Transverse colon (tissue), 4 donors: ENCODE measurements at regions not wholly inside any gene's neighbourhood (a gene's known extent, or its start where the extent isn't known, plus 50 kb on each side); places are given as distances from the start of the nearest gene placed in this dataset.
"Not testable (repeated sequence)": the region's sequence is repeated elsewhere in the genome, so short reads cannot be mapped to it uniquely, and the experiment has no call there.

Experiments
- DNase-seq: peaks from one replicate; pipeline ENCODE4 v3.0.0-alpha.2; 2019
- H3K27ac ChIP-seq, 4 donors: fragments of 200-600 bp; sonication (generic); 2 replicates each; pipeline ENCODE4 v1.5.1; 2016 to 2018; ENCODE audit warnings: inconsistent platforms in 4 of 4
- H3K27me3 ChIP-seq: fragments of 200-600 bp; sonication (generic); 2 replicates; pipeline ENCODE4 v1.5.1; 2017; ENCODE audit warnings: inconsistent platforms
- H3K36me3 ChIP-seq, 4 donors: fragments of 200-600 bp; sonication (generic); 2 replicates each; pipeline ENCODE4 v1.5.1; 2017 to 2019; ENCODE audit warnings: inconsistent platforms in 4 of 4
- H3K4me1 ChIP-seq, 4 donors: fragments of 200-600 bp; sonication (generic); 2 replicates each; pipeline ENCODE4 v1.5.1; 2017 to 2020; ENCODE audit warnings: inconsistent platforms in 4 of 4
- H3K4me3 ChIP-seq, 4 donors: fragments of 200-600 bp; sonication (generic); 1 replicate in 1 of 4; 2 replicates in 3 of 4; pipeline versions ENCODE4 v1.5.1 to v1.6.1; 2017 to 2019; ENCODE audit warnings: inconsistent platforms in 4 of 4
- H3K9me3 ChIP-seq, 2 donors: fragments of 200-600 bp; sonication (generic); 2 replicates each; pipeline ENCODE4 v1.5.1; 2017 to 2019; ENCODE audit warnings: inconsistent platforms in 2 of 2
- CTCF ChIP-seq, 5 experiments: fragments of 200-600 bp in 3 of 5; fragments of 450-650 bp in 2 of 5; sonication (generic) in 3 of 5; IDR thresholded peaks; 1 replicate in 2 of 5; 2 replicates in 3 of 5; pipeline ENCODE4 v1.5.1; 2016 to 2017; ENCODE audit warnings: antibody characterized with exemption in 5 of 5, inconsistent platforms in 3 of 5, mild to moderate bottlenecking in 2 of 5, moderate library complexity in 1 of 5
- EP300 ChIP-seq: sonication (generic); formaldehyde crosslinking; IDR thresholded peaks from one replicate; pipeline ENCODE4 v1.6.1; 2017; ENCODE audit warnings: antibody characterized with exemption, low read depth
- POLR2A ChIP-seq: fragments of 450-650 bp; IDR thresholded peaks from one replicate; pipeline ENCODE4 v1.6.1; 2016; ENCODE audit warnings: antibody characterized with exemption, mild to moderate bottlenecking, moderate library complexity
- POLR2AphosphoS5 ChIP-seq, 3 donors: sonication (generic); formaldehyde crosslinking; IDR thresholded peaks; one replicate each; pipeline ENCODE4 v1.6.1; 2016; ENCODE audit warnings: antibody characterized with exemption in 3 of 3
- WGBS, 2 donors: methylation state at CpG; one replicate each; pipeline ENCODE4 v1.1.5; 2018; ENCODE audit warnings: low coverage in 1 of 2; 5-methylcytosine and 5-hydroxymethylcytosine counted together
- in situ Hi-C, 4 donors: fragments of 200-750 bp; cut with MboI; loops; one replicate each; pipeline versions ENCODE4 v1.15.0 to v1.15.1; 2017; ENCODE audit warnings: low sequenced_read_pairs in 3 of 4, low pct_ligation_motif_present in 1 of 4, low pct_unique_long_range_greater_than_20kb in 1 of 4
- intact Hi-C: fragments of 100-400 bp; cut with DNase I; formaldehyde crosslinking; loops from one replicate; pipeline ENCODE4 v1.15.1; 2023; ENCODE audit warnings: low total_unique reads

DNA sequence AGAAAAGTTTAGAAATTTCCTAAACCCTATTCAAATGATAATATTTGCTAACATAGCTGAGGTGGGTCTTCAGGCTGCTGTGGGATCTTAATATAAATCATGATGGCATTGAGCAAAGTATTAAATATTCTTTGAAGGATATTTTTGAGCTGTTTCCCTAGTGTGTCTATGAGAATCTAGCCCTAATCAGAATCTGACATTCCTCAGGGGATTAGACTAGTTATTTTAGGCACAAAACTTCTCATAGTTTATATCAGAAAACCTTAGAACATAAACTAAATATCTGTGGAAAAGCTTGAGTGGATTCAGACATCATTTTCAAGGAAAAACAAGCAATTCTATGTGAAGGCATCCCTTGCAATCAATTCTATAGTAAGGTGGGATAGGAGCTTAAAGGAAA is 594.5 kb downstream of the RFPL4B start:
- H3K36me3 ChIP-seq = no peaks in the 10 kb centered on the region
- in situ Hi-C loops (no loop called here), intact Hi-C loops (no loop called here)
- DNase-seq = no peak
- no peak overlapping the region for H3K27ac ChIP-seq
- H3K4me1 ChIP-seq = peaks cover 0 to 7% (median 0%) of the 10 kb centered on the region in 4 donors
- no peaks in the 10 kb centered on the region for H3K9me3 ChIP-seq
- H3K4me3 ChIP-seq = no peak overlapping the region
- H3K27me3 ChIP-seq = no peaks in the 10 kb centered on the region
- no peak for TF ChIP-seq POLR2AphosphoS5 (IDR thresholded peaks at IDR 0.05)
- no peak for TF ChIP-seq EP300
- TF ChIP-seq CTCF (IDR thresholded peaks at IDR 0.05) = no peak
- no peak for TF ChIP-seq POLR2A

GRCh38 chr6:112946051-112946450 is 598.9 kb downstream of the RFPL4B start:
- Histone ChIP-seq H3K27me3 (no peaks in the 10 kb centered on the region), H3K9me3 (no peaks in the 10 kb centered on the region), H3K27ac (no peak overlapping the region), H3K4me1 (peaks cover 0 to 7% (median 0%) of the 10 kb centered on the region in 4 donors), H3K4me3 (no peak overlapping the region), H3K36me3 (no peaks in the 10 kb centered on the region)
- no peak for DNase-seq
- in situ Hi-C loops = no loop called here
- 60 to 68% methylated on average over 3 of the region's 3 CpGs for WGBS, 2 donors
- TF ChIP-seq POLR2AphosphoS5 (IDR thresholded peaks at IDR 0.05) = no peak
- no peak for TF ChIP-seq POLR2A
- TF ChIP-seq CTCF (IDR thresholded peaks at IDR 0.05) = no peak
- TF ChIP-seq EP300 = no peak
- intact Hi-C loops = no loop called here

GRCh38 chr6:112947507-112947906 is 600.4 kb downstream of the RFPL4B start:
- intact Hi-C loops = no loop called here
- 59% methylated on average over 2 of the region's 2 CpGs; no CpG with 5 or more reads in 1 of the 2 donors for WGBS, 2 donors

GRCh38 chr6:112951829-112952228 is 604.7 kb downstream of the RFPL4B start:
- H3K27ac ChIP-seq = no peak overlapping the region
- peaks cover 0 to 1% (median 0%) of the 10 kb centered on the region in 4 donors for H3K4me1 ChIP-seq
- H3K4me3 ChIP-seq = no peak overlapping the region
- intact Hi-C loops = no loop called here
- H3K9me3 ChIP-seq = no peaks in the 10 kb centered on the region
- in situ Hi-C loops = no loop called here
- no peak for DNase-seq
- TF ChIP-seq CTCF (IDR thresholded peaks at IDR 0.05) = no peak
- TF ChIP-seq POLR2AphosphoS5 (IDR thresholded peaks at IDR 0.05) = no peak
- no peak for TF ChIP-seq POLR2A
- TF ChIP-seq EP300 = no peak
- no peaks in the 10 kb centered on the region for H3K36me3 ChIP-seq
- WGBS, 2 donors = 43 to 50% methylated on average over 1 of the region's 1 CpG
- no peaks in the 10 kb centered on the region for H3K27me3 ChIP-seq

More at GRCh38 chr6:112947507-112947906, 600.4 kb downstream of the RFPL4B start:
- H3K9me3 ChIP-seq = no peaks in the 10 kb centered on the region
- no peaks in the 10 kb centered on the region for H3K27me3 ChIP-seq
- H3K4me1 ChIP-seq = peaks cover 0 to under 1% (median 0%) of the 10 kb centered on the region in 4 donors
- in situ Hi-C loops = no loop called here
- no peaks in the 10 kb centered on the region for H3K36me3 ChIP-seq
- no peak for TF ChIP-seq POLR2A
- TF ChIP-seq POLR2AphosphoS5 (IDR thresholded peaks at IDR 0.05) = no peak
- no peak for TF ChIP-seq EP300
- no peak for TF ChIP-seq CTCF (IDR thresholded peaks at IDR 0.05)
- H3K27ac ChIP-seq = no peak overlapping the region
- no peak for DNase-seq
- H3K4me3 ChIP-seq = no peak overlapping the region

GRCh38 chr6:112955743-112956142 is 608.6 kb downstream of the RFPL4B start:
- H3K4me1 ChIP-seq, in situ Hi-C loops, H3K27me3 ChIP-seq, H3K9me3 ChIP-seq, H3K36me3 ChIP-seq, H3K4me3 ChIP-seq, DNase-seq, H3K27ac ChIP-seq, intact Hi-C loops: not testable (repeated sequence)
- 88 to 92% methylated on average over 2 to 4 of the region's 4 CpGs for WGBS, 2 donors
